Nephron progenitor cell (in vitro differentiated cells): ENCODE measurements at regions not wholly inside any gene's neighbourhood (a gene's known extent, or its start where the extent isn't known, plus 50 kb on each side); places are given as distances from the start of the nearest gene placed in this dataset.

Source experiments
- DNase-seq: peaks from one replicate; pipeline ENCODE4 v3.0.0; 2021
- H3K27ac Mint-ChIP-seq: 2 replicates; pipeline ENCODE4 v1.8.0; 2021; ENCODE audit warnings: mild to moderate bottlenecking, moderate library complexity, mixed read lengths
- H3K27me3 Mint-ChIP-seq: 2 replicates; pipeline ENCODE4 v1.8.0; 2021; ENCODE audit warnings: mild to moderate bottlenecking, low read depth, mixed read lengths; ENCODE audit not compliant: poor library complexity
- H3K36me3 Mint-ChIP-seq: 2 replicates; pipeline ENCODE4 v1.8.0; 2021; ENCODE audit warnings: low read depth, mixed read lengths
- H3K4me1 Mint-ChIP-seq: 2 replicates; pipeline ENCODE4 v1.8.0; 2021; ENCODE audit warnings: mixed read lengths
- H3K4me3 Mint-ChIP-seq: 2 replicates; pipeline ENCODE4 v1.8.0; 2021; ENCODE audit warnings: mild to moderate bottlenecking, moderate library complexity, mixed read lengths
- H3K9me3 Mint-ChIP-seq: 2 replicates; pipeline ENCODE4 v1.8.0; 2021; ENCODE audit warnings: mild to moderate bottlenecking, moderate library complexity, mixed read lengths
- TF ChIP-seq, protein P1 (sequence below): fragments of 200-600 bp; sonication (generic); IDR thresholded peaks from 2 replicates; pipeline ENCODE4 v1.5.0; 2021; ENCODE audit warnings: antibody characterized with exemption

- Mint-ChIP-seq H3K27ac (no peak overlapping the region), H3K9me3 (peaks cover 19% of the 10 kb centered on the region), H3K36me3 (no peaks in the 10 kb centered on the region), H3K4me3 (no peak overlapping the region), H3K4me1 (peaks cover 24% of the 10 kb centered on the region), H3K27me3 (peaks cover 9% of the 10 kb centered on the region)
- TF ChIP-seq, protein P1, sequence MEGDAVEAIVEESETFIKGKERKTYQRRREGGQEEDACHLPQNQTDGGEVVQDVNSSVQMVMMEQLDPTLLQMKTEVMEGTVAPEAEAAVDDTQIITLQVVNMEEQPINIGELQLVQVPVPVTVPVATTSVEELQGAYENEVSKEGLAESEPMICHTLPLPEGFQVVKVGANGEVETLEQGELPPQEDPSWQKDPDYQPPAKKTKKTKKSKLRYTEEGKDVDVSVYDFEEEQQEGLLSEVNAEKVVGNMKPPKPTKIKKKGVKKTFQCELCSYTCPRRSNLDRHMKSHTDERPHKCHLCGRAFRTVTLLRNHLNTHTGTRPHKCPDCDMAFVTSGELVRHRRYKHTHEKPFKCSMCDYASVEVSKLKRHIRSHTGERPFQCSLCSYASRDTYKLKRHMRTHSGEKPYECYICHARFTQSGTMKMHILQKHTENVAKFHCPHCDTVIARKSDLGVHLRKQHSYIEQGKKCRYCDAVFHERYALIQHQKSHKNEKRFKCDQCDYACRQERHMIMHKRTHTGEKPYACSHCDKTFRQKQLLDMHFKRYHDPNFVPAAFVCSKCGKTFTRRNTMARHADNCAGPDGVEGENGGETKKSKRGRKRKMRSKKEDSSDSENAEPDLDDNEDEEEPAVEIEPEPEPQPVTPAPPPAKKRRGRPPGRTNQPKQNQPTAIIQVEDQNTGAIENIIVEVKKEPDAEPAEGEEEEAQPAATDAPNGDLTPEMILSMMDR = no peak
- no peak for DNase-seq
Observed at GRCh38 chr10:121231079-121231478, 367.2 kb downstream of the FGFR2 start.

DNA sequence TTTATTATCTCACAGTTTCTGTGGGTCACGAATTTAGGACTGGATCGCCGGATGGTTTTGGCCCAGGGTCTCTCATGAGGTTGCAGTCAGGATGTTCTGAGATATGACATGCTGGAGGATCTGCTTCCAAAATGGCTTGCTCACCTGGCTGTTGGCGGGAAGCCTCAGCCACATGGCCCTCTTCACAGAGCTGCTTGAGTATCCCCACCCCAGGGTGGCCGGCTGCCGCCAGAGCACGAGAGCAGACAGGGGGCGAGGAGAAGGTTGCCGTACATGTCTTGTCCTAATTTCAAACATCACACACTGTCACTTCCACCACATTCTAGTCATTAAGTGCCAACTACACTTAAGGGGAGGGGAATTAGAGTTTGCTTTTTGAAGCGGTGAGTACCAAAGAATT is 365.8 kb downstream of the FGFR2 start:
- Mint-ChIP-seq H3K27ac (no peak overlapping the region), H3K9me3 (peaks cover 31% of the 10 kb centered on the region), H3K27me3 (peaks cover 11% of the 10 kb centered on the region), H3K4me3 (no peak overlapping the region), H3K36me3 (no peaks in the 10 kb centered on the region), H3K4me1 (peaks cover 24% of the 10 kb centered on the region)
- TF ChIP-seq, protein P1 = no peak
- DNase-seq = no peak

DNA sequence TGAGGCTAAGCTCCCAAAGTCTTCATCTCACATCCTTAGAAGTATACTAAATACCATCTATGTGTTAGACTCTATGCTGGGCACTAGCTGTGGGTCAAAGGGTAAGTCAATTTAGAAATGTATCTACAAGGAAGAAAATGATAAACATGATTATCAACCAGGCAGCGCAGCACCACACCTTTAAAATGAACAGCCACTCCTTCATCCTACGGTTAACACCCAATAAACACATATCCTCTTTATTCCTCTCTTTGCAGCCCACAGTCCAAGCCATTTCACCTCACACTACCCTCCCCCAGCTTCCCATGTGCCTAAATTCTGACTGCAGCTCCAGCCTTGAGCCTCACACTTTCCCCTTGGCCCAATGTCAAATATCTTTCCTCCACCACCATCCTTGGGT is 362.6 kb downstream of the FGFR2 start:
- no peak overlapping the region for H3K4me3 Mint-ChIP-seq
- TF ChIP-seq, protein P1 = no peak
- peaks cover 36% of the 10 kb centered on the region for H3K4me1 Mint-ChIP-seq
- peaks cover 16% of the 10 kb centered on the region for H3K27me3 Mint-ChIP-seq
- H3K27ac Mint-ChIP-seq = no peak overlapping the region
- no peak for DNase-seq
- H3K9me3 Mint-ChIP-seq = peaks cover 23% of the 10 kb centered on the region
- H3K36me3 Mint-ChIP-seq = no peaks in the 10 kb centered on the region

GRCh38 chr10:121236621-121237020 is 361.6 kb downstream of the FGFR2 start:
- DNase-seq = no peak
- peaks cover 23% of the 10 kb centered on the region for H3K9me3 Mint-ChIP-seq
- no peak overlapping the region for H3K27ac Mint-ChIP-seq
- H3K4me1 Mint-ChIP-seq = peaks cover 30% of the 10 kb centered on the region
- peaks cover 16% of the 10 kb centered on the region for H3K27me3 Mint-ChIP-seq
- H3K36me3 Mint-ChIP-seq = no peaks in the 10 kb centered on the region
- TF ChIP-seq, protein P1 = no peak
- H3K4me3 Mint-ChIP-seq = no peak overlapping the region

DNA sequence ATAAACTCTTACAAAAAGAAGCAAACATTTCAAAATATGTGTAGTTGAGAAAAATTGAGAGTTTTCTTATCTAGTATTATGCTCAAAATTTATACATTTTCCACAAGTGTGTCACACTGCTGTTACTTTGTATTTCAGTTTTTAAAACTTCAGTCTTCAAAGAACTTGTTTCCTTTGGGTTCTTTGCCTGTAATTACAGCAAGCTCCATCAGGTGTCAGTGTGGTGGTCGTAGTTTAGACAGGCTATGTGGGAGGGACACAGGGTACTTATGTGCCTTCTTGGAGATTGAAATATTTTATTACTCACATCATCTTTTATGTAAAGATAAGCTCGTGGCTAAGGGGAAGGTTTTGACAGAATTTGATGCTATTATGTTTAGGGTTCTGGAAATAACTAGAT is 360.5 kb downstream of the FGFR2 start:
- H3K4me1 Mint-ChIP-seq = peaks cover 26% of the 10 kb centered on the region

DNA sequence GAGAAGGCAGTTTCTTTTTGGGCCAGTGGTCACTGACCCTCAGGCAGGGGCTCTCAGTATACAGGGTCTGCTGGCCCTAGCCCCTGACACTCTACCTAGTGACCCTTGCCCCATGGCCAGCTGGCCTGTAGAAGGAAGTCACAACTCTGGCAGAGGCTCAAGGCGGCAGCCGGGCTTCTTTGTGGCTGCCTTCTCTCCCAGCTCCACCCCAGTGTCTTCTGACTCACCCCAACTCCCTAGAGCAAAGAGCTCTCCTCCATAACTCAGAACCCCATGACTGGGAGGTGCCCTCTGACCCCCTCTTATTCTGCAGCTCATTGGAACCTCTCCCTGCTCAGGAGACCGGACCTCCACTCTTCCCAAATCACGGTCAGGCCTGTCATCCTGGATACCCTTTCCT is 358.2 kb downstream of the FGFR2 start:
- TF ChIP-seq, protein P1 = no peak
- Mint-ChIP-seq H3K36me3 (no peaks in the 10 kb centered on the region), H3K27ac (no peak overlapping the region), H3K9me3 (peaks cover 23% of the 10 kb centered on the region), H3K4me1 (peaks cover 36% of the 10 kb centered on the region), H3K4me3 (no peak overlapping the region), H3K27me3 (peaks cover 16% of the 10 kb centered on the region)
- no peak for DNase-seq

More for the DNA sequence above, 360.5 kb downstream of the FGFR2 start:
- DNase-seq = no peak
- H3K9me3 Mint-ChIP-seq = peaks cover 23% of the 10 kb centered on the region
- no peak overlapping the region for H3K27ac Mint-ChIP-seq
- no peaks in the 10 kb centered on the region for H3K36me3 Mint-ChIP-seq
- TF ChIP-seq, protein P1 = no peak
- no peak overlapping the region for H3K4me3 Mint-ChIP-seq
- peaks cover 16% of the 10 kb centered on the region for H3K27me3 Mint-ChIP-seq
